ENCODE measurements at regions not wholly inside any gene's neighbourhood (a gene's known extent, or its start where the extent isn't known, plus 50 kb on each side); places are given as distances from the start of the nearest gene placed in this dataset.

GRCh38 chr13:40047322-40047771, 391.9 kb downstream of the COG6 start (continued):
- TF ChIP-seq ZBTB11 (CRISPR knock-in tag; IDR thresholded peaks at IDR 0.05) (no peak), MAX (IDR thresholded peaks at IDR 0.05; ENCODE audit: low read depth, low read length) (no peak), SMAD1 (IDR thresholded peaks at IDR 0.05; ENCODE audit: low read depth, partially characterized antibody) (peak; percentile 47), RELA (IDR thresholded peaks at IDR 0.05; ENCODE audit: borderline replicate concordance, partially characterized antibody) (no peak), SREBF2 (IDR thresholded peaks at IDR 0.05; ENCODE audit: low read length) (no peak), ZNF207 (IDR thresholded peaks at IDR 0.05; ENCODE audit: borderline replicate concordance) (no peak), TBL1XR1 (IDR thresholded peaks at IDR 0.05; ENCODE audit: low read depth, low read length) (peak; percentile 89), HDAC2 (IDR thresholded peaks at IDR 0.05) (no peak), E2F8 (IDR thresholded peaks at IDR 0.05; ENCODE audit: low read depth, partially characterized antibody) (no peak), E4F1 (IDR thresholded peaks at IDR 0.05; ENCODE audit: borderline replicate concordance, partially characterized antibody) (no peak), MEF2B (IDR thresholded peaks at IDR 0.05; ENCODE audit: partially characterized antibody, poor library complexity, severe bottlenecking) (peak; percentile 89), STAT3 (IDR thresholded peaks at IDR 0.05; ENCODE audit: low read depth, low read length) (peak; percentile 78; the same call in 1 of the 2 replicates), ZBTB40 (IDR thresholded peaks at IDR 0.05; ENCODE audit: borderline replicate concordance) (no peak), NRF1 (conservative IDR thresholded peaks at IDR 0.05; ENCODE audit: low read depth, low read length) (no peak), CEBPB (IDR thresholded peaks at IDR 0.05; ENCODE audit: borderline replicate concordance in 1 of 2, low read depth in 2 of 2, low read length in 2 of 2) (no peak), ASH2L (IDR thresholded peaks at IDR 0.05; ENCODE audit: borderline replicate concordance, low read depth) (no peak), NR2F1 (conservative IDR thresholded peaks at IDR 0.05) (no peak)
